ENCODE measurements at regions not wholly inside any gene's neighbourhood (a gene's known extent, or its start where the extent isn't known, plus 50 kb on each side); places are given as distances from the start of the nearest gene placed in this dataset.

DNA sequence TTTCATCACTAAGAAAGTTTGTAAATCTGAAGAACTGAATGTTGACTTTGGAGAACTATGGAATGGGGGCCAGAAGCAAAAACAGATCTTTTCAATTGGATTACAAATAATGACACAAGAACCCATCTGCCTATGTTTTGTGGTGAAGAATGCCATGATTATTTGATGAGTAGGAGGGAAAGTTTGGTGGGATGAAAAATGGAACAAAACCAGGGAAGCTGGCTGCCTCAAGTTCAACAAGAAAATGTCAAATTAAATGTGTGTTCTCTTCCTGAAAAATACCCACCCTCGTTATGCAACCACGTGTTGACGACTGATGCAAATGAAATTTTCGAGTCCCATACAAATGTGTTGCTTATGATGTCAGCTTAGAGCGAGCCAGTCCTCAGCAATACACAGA is 208.5 kb downstream of the GPR37 start:
- H3K27ac ChIP-seq, result peak overlapping the region; percentile 3; the same call in 1 of the 2 replicates
- TF ChIP-seq, protein P1, sequence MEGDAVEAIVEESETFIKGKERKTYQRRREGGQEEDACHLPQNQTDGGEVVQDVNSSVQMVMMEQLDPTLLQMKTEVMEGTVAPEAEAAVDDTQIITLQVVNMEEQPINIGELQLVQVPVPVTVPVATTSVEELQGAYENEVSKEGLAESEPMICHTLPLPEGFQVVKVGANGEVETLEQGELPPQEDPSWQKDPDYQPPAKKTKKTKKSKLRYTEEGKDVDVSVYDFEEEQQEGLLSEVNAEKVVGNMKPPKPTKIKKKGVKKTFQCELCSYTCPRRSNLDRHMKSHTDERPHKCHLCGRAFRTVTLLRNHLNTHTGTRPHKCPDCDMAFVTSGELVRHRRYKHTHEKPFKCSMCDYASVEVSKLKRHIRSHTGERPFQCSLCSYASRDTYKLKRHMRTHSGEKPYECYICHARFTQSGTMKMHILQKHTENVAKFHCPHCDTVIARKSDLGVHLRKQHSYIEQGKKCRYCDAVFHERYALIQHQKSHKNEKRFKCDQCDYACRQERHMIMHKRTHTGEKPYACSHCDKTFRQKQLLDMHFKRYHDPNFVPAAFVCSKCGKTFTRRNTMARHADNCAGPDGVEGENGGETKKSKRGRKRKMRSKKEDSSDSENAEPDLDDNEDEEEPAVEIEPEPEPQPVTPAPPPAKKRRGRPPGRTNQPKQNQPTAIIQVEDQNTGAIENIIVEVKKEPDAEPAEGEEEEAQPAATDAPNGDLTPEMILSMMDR (conservative IDR thresholded peaks at IDR 0.05), result no peak

DNA sequence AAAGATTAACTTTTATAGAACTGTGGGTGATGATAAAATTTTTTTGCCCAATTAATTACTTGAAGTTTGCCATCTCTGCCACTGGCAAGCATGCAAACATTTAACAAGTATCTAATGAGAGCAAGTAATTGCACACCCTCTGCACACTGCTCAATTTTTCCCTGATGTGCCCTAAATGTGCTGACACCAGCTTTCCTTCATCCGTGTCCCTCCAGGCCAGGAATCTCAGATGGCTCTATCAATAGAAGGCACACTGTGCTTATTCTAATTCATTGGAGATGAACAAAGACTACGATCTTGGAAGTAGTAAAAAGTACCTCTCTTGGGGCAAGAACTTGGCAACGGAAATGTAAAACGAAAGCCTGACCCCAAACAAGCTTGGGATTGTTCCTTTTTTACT is 212.1 kb downstream of the GPR37 start:
- TF ChIP-seq, protein P1 (conservative IDR thresholded peaks at IDR 0.05), result no peak
- no peak overlapping the region for H3K27ac ChIP-seq

DNA sequence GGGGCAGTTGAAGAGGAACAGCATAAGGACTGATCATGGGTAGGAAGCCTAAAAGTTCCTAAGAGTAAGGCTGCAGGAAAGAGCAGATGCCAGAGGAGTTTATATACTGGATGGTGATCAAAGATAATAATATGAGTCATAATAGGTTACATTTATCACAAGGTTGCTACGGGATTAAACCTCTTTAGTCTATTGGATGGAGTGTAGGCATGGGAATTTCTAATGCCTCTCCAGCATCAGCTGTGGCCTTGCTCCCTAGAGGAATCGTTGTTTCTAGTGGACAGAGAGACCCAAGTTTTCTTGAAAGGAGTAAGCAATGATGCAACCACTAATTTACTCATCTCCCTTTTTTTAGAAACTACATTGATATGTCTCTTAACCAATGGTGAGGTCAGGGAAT is 213.4 kb downstream of the GPR37 start:
- no peak overlapping the region for H3K27ac ChIP-seq
- TF ChIP-seq, protein P1 (conservative IDR thresholded peaks at IDR 0.05), result no peak

DNA sequence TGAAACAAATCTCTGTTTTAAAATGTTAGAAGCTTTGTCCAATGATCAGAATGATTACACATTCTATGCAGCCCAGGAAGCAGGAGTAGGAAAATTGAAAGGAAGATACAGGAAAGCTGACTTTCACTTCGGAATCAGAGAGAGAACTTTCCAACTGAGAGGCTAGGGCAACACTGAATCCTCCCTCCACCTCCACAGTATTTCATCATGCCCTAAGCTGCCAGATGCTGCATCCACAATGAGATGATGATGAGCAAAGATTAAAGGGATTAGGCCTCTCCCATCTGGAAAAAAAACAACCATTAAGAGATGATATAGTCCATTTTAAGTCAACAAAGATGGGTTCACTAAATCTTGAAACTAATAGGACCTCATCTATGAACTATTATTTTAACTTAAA is 215.6 kb downstream of the GPR37 start:
- TF ChIP-seq, protein P1 (conservative IDR thresholded peaks at IDR 0.05), result no peak
- H3K27ac ChIP-seq, result no peak overlapping the region

DNA sequence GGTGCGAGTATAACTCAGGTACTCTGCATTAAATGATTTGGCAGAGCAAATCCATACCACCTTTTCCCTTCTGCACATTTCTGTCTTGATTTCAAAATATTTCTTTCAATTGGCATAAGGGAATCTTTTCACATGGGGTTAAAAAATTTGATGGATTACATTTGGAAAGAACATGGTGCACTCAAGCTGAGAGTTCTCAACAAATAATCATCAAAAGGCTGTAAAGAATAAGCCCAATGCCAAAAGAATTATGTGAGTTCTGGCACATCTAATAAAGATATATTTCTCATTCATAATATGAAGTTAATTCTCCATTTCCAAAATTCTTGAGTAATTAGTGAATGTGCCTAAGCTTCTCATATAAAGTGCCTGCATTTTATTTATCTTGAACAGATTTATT is 223.1 kb downstream of the GPR37 start:
- no peak overlapping the region for H3K27ac ChIP-seq
- TF ChIP-seq, protein P1 (conservative IDR thresholded peaks at IDR 0.05), result no peak

DNA sequence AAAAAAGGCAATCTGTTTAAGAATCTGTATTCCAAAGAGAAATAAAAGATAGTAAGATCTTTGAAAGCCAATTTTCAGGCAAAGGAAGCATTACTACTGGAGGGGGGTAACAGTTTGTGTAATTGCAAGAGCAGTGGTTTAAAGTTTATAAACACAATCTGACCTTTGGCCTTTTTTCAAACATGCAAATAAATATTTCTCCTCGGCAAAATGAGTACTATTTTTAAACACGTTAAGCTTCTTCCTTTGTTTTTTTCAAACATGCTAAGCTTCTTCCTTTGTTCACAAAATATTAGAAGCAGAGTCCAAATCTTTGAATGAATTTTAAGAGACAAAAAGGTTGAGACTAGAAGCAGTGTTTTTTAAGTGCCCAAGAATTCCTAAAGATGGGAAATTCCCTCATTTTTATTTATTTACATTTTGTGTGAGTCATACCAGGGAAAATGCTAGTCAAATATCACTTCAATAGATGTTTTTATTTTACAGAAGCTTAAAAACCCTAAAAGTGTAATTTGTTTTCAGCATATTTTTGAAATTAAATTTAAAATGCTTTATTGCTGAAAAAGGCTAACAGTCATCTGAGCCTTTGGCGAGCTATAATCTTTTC is 229.3 kb downstream of the GPR37 start:
- TF ChIP-seq, protein P1 (conservative IDR thresholded peaks at IDR 0.05), result no peak
- no peak overlapping the region for H3K27ac ChIP-seq

DNA sequence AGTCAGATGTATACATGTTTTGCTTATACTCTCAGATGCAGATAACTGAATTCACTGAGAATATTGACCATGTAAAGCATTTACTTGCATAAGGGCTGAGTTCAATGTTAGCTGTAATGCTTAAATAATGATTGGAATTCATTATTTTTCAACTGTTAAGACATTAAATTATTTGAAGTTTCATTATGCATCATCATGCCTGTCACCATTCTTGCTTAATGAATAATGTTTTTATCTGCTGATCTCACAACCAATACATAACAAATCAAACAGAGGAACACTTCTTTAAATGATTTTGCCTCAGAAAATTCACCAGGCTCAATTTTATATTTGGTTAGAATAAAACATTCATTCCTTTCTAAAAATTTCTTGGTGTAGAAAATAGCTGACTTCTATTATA is 233.4 kb downstream of the GPR37 start:
- TF ChIP-seq, protein P1 (conservative IDR thresholded peaks at IDR 0.05), result no peak
- H3K27ac ChIP-seq, result no peak overlapping the region
